ENCODE measurements at regions not wholly inside any gene's neighbourhood (a gene's known extent, or its start where the extent isn't known, plus 50 kb on each side); places are given as distances from the start of the nearest gene placed in this dataset.

DNA sequence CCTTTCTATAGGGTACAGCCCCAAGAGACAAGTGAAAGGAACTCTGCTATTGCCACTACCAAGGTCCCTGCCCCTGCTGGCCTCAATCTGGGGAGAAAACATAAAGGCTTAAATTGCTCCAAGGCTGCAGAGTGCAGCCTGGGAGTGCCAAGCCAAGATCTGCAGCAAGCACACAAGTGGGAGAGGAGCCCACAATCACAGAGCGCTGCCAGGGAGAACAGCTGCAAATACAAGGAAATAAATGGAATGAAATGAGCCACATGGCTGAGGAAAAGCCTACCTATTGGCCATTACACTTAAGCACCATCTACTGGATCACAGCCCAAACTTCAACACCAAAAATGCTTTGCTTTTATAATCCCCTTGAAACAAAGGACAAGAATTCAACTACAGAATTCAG, 582.4 kb downstream of the FAM133A start:
- DNase-seq = no peak
- POLR2A ChIA-PET = no interaction called here

DNA sequence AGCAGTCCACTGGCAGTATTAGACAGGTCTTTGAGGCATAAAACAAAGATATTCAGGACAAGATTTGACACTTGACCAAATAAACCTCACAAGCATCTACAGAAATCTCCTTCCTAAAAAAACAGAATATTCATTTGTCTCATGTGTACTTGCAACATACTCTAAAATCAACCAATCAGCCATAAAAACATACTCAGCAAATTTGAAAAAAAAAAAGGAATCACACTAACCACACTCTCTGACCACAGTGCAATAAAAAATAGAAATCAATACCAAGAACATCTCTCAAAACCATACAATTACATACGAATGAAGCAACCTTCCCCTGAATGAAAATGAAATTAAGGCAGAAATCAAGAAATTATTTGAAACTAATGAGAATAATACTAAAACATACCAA, 591.3 kb downstream of the FAM133A start:
- Mint-ChIP-seq H3K4me3 (no peak overlapping the region), H3K9me3 (no peaks in the 10 kb centered on the region), H3K27me3 (no peaks in the 10 kb centered on the region), H3K4me1 (ENCODE audit: low read depth) (no peaks in the 10 kb centered on the region), H3K36me3 (ENCODE audit: low read depth) (no peaks in the 10 kb centered on the region), H3K27ac (no peak overlapping the region)
- Histone ChIP-seq H3K36me3 (ENCODE audit: insufficient read depth, low read length) (no peaks in the 10 kb centered on the region), H3K9me3 (ENCODE audit: control insufficient read depth in 1 of 2, insufficient read depth in 1 of 2, low read length in 2 of 2) (no peaks in the 10 kb centered on the region), H3K27ac (ENCODE audit: low read depth in 1 of 2, low read length in 2 of 2) (no peak overlapping the region), H3K4me1 (ENCODE audit: insufficient read depth, low read length) (no peaks in the 10 kb centered on the region), H3K27me3 (ENCODE audit: control insufficient read depth in 1 of 2, insufficient read depth in 2 of 2, low read length in 2 of 2) (no peaks in the 10 kb centered on the region), H3K4me3 (ENCODE audit: low read length) (no peak overlapping the region)
- ChIA-PET CTCF (no interaction called here), POLR2A (no interaction called here)
- DNase-seq (no peak), ATAC-seq (ENCODE audit: poor library complexity) (no peak)
- TF ChIP-seq CTCF (IDR thresholded peaks at IDR 0.05) = no peak
- intact Hi-C loops (cut with DNase I, micrococcal nuclease) = no loop called here

More for the DNA sequence above, 582.4 kb downstream of the FAM133A start:
- Mint-ChIP-seq H3K4me1 (ENCODE audit: low read depth) (no peaks in the 10 kb centered on the region), H3K4me3 (no peak overlapping the region), H3K36me3 (ENCODE audit: low read depth) (no peaks in the 10 kb centered on the region), H3K27ac (no peak overlapping the region), H3K27me3 (no peaks in the 10 kb centered on the region), H3K9me3 (no peaks in the 10 kb centered on the region)
- H3K4me3 ChIP-seq (ENCODE audit: low read length) = no peak overlapping the region
- intact Hi-C loops (cut with DNase I, micrococcal nuclease) = no loop called here
- ATAC-seq (ENCODE audit: poor library complexity) = no peak
- no peaks in the 10 kb centered on the region for H3K27me3 ChIP-seq (ENCODE audit: control insufficient read depth in 1 of 2, insufficient read depth in 2 of 2, low read length in 2 of 2)
- CTCF ChIA-PET = no interaction called here
- H3K27ac ChIP-seq (ENCODE audit: low read depth in 1 of 2, low read length in 2 of 2) = no peak overlapping the region
- TF ChIP-seq CTCF (IDR thresholded peaks at IDR 0.05) = no peak
- no peaks in the 10 kb centered on the region for H3K4me1 ChIP-seq (ENCODE audit: insufficient read depth, low read length)
- H3K9me3 ChIP-seq (ENCODE audit: control insufficient read depth in 1 of 2, insufficient read depth in 1 of 2, low read length in 2 of 2) = peaks cover 0 to 16% of the 10 kb centered on the region in 2 experiments
- H3K36me3 ChIP-seq (ENCODE audit: insufficient read depth, low read length) = no peaks in the 10 kb centered on the region

DNA sequence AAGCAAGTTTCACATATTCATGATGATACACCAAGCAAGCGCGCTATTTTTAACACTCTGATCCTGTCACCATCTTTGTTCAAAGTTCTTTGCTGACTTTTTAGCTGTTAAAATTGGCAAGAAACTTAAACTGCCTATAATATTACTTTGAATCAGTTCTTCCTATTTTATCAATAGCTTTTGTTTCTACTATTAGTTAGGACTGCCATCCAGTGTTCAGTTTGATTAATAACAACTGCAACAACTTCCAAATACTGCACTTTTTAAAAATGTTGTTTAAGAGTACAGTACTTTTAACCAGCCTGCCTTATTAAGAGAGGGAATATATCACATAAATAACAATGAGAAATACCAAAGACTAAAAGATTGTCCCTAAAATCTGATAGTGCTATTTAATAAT, 614.3 kb downstream of the FAM133A start:
- Mint-ChIP-seq H3K36me3 (ENCODE audit: low read depth) (no peaks in the 10 kb centered on the region), H3K27me3 (no peaks in the 10 kb centered on the region), H3K4me1 (ENCODE audit: low read depth) (no peaks in the 10 kb centered on the region), H3K9me3 (no peaks in the 10 kb centered on the region), H3K4me3 (no peak overlapping the region), H3K27ac (no peak overlapping the region)
- DNase-seq = no peak
- Histone ChIP-seq H3K4me3 (ENCODE audit: low read length) (no peak overlapping the region), H3K27ac (ENCODE audit: low read depth in 1 of 2, low read length in 2 of 2) (no peak overlapping the region), H3K4me1 (ENCODE audit: insufficient read depth, low read length) (no peaks in the 10 kb centered on the region), H3K36me3 (ENCODE audit: insufficient read depth, low read length) (no peaks in the 10 kb centered on the region), H3K9me3 (ENCODE audit: control insufficient read depth in 1 of 2, insufficient read depth in 1 of 2, low read length in 2 of 2) (no peaks in the 10 kb centered on the region), H3K27me3 (ENCODE audit: control insufficient read depth in 1 of 2, insufficient read depth in 2 of 2, low read length in 2 of 2) (no peaks in the 10 kb centered on the region)
- ChIA-PET POLR2A (no interaction called here), CTCF (interaction anchor here (1.2 kb wide), 1 partner anchor 15 kb away, joined by 3 read pairs; no protein-coding TSS in a partner anchor)
- intact Hi-C loops (cut with DNase I, micrococcal nuclease) = no loop called here
- TF ChIP-seq CTCF (IDR thresholded peaks at IDR 0.05) = no peak
- no peak for ATAC-seq (ENCODE audit: poor library complexity)
